GM12878 (cell line): ENCODE measurements at regions not wholly inside any gene's neighbourhood (a gene's known extent, or its start where the extent isn't known, plus 50 kb on each side); places are given as distances from the start of the nearest gene placed in this dataset.

Source experiments
- ATAC-seq: fragments of 200-7000 bp; cut with Tn5 transposase; 3 replicates; pipeline ENCODE4 v1.9.1; 2020; ENCODE audit warnings: mild to moderate bottlenecking, moderate library complexity
- BruUV-seq: library from RNA; stranded (reverse); fragments of 400-500 nt; replicated peaks from 2 replicates; lab custom pipeline; 2021; lab: Mats Ljungman, UMichigan
- CTCF ChIA-PET: fragments of 300-600 bp; sonication (Branson Sonifier 250); formaldehyde crosslinking; extraction: SDS; loops from one replicate; lab custom pipeline; 2021; ENCODE audit warnings: inconsistent platforms; lab: Yijun Ruan, JAX
- POLR2A ChIA-PET: fragments of 350-600 bp; formaldehyde crosslinking; extraction: SDS; loops from one replicate; lab custom pipeline; 2021; ENCODE audit warnings: inconsistent platforms; lab: Charles Lee
- RAD21 ChIA-PET: fragments of 300-600 bp; sonication (Branson Sonifier 250); formaldehyde crosslinking; loops from one replicate; lab custom pipeline; 2023; ENCODE audit warnings: antibody characterized with exemption; ENCODE audit not compliant: unreplicated experiment; lab: Charles Lee
- SMC1A ChIA-PET: fragments of 300-600 bp; sonication (Branson Sonifier 250); formaldehyde crosslinking; loops from one replicate; lab custom pipeline; 2023; ENCODE audit not compliant: unreplicated experiment, uncharacterized antibody; lab: Charles Lee
- DNase-seq: peaks from one replicate; pipeline ENCODE4 v3.0.0-alpha.2; 2011; ENCODE audit warnings: low read depth, low spot score
- FAIRE-seq: peaks from 3 replicates; lab custom pipeline; 2011; peaks lifted over from hg19 to GRCh38; lab: Jason Lieb, UNC
- H2AFZ ChIP-seq: 2 replicates; pipeline ENCODE4 v1.6.0; 2011; ENCODE audit warnings: low read depth, low read length, control low read depth; ENCODE audit not compliant: control insufficient read depth
- H3K27ac ChIP-seq: 2 replicates; pipeline ENCODE4 v1.5.1; 2011; ENCODE audit warnings: control low read depth; ENCODE audit not compliant: control insufficient read depth, insufficient read depth
- H3K27me3 ChIP-seq, 2 experiments: replicated peaks in 1 of 2; 2 replicates each; pipeline versions ENCODE4 v1.6.0 to v1.6.1; 2011; ENCODE audit warnings: low read length in 1 of 2; ENCODE audit not compliant: control insufficient read depth in 2 of 2, insufficient read depth in 2 of 2
- H3K36me3 ChIP-seq, 2 experiments: 2 replicates each; pipeline ENCODE4 v1.5.1; 2011; ENCODE audit warnings: low read length in 1 of 2; ENCODE audit not compliant: control insufficient read depth in 2 of 2, insufficient read depth in 2 of 2
- H3K4me1 ChIP-seq: 2 replicates; pipeline ENCODE4 v1.6.1; 2011; ENCODE audit warnings: mild to moderate bottlenecking, low read length, moderate library complexity, mixed read lengths; ENCODE audit not compliant: control insufficient read depth, insufficient read depth
- H3K4me2 ChIP-seq: 2 replicates; pipeline ENCODE4 v1.6.0; 2011; ENCODE audit warnings: control low read depth; ENCODE audit not compliant: control insufficient read depth, insufficient read depth
- H3K4me3 ChIP-seq: fragments of 200-600 bp; sonication (generic); 2 replicates; pipeline ENCODE4 v1.5.1; 2016
- H3K79me2 ChIP-seq: 2 replicates; pipeline ENCODE4 v1.6.0; 2011; ENCODE audit warnings: low read length; ENCODE audit not compliant: control insufficient read depth, insufficient read depth
- H3K9ac ChIP-seq: 2 replicates; pipeline ENCODE4 v1.8.0; 2011; ENCODE audit warnings: low read length, control low read depth, mixed read lengths; ENCODE audit not compliant: control insufficient read depth, insufficient read depth
- H3K9me3 ChIP-seq: replicated peaks from 3 replicates; pipeline ENCODE4 v1.5.1; 2011; ENCODE audit warnings: mild to moderate bottlenecking, low read length; ENCODE audit not compliant: control insufficient read depth, insufficient read depth
- H4K20me1 ChIP-seq: 2 replicates; pipeline ENCODE4 v1.6.0; 2011; ENCODE audit not compliant: control insufficient read depth, insufficient read depth
- ATF3 ChIP-seq: IDR thresholded peaks from 2 replicates; pipeline ENCODE4 v1.6.1; 2011; ENCODE audit warnings: low read depth, mild to moderate bottlenecking, low read length, moderate library complexity, borderline replicate concordance; ENCODE audit errors: extremely low read depth
- BACH1 ChIP-seq: fragments of 450-650 bp; IDR thresholded peaks from 2 replicates; pipeline ENCODE4 v1.6.1; 2017; ENCODE audit warnings: mild to moderate bottlenecking, borderline replicate concordance
- BCL11A ChIP-seq: IDR thresholded peaks from 2 replicates; pipeline ENCODE4 v1.6.1; 2011; ENCODE audit warnings: low read depth, low read length
- CEBPZ ChIP-seq: fragments of 150-350 bp; IDR thresholded peaks from 2 replicates; pipeline ENCODE4 v1.6.1; 2016; ENCODE audit warnings: low read depth, low read length
- GATAD2B ChIP-seq: fragments of 450-650 bp; conservative IDR thresholded peaks from 2 replicates; pipeline ENCODE4 v1.6.1; 2017; ENCODE audit warnings: low read depth, mild to moderate bottlenecking, moderate library complexity
- IKZF1 ChIP-seq: fragments of 450-650 bp; conservative IDR thresholded peaks from 2 replicates; pipeline ENCODE4 v1.6.1; 2017; ENCODE audit warnings: antibody characterized with exemption, mild to moderate bottlenecking
- PAX5 ChIP-seq: IDR thresholded peaks from 2 replicates; pipeline ENCODE4 v1.6.1; 2011; ENCODE audit warnings: low read depth, low read length, borderline replicate concordance
- PRDM15 ChIP-seq: fragments of 450-650 bp; formaldehyde crosslinking; IDR thresholded peaks from 2 replicates; pipeline ENCODE4 v1.4.0; 2020; ENCODE audit warnings: mild to moderate bottlenecking, moderate library complexity
- RB1 ChIP-seq: fragments of 450-650 bp; formaldehyde crosslinking; IDR thresholded peaks from 2 replicates; pipeline ENCODE4 v1.6.1; 2017; ENCODE audit warnings: mild to moderate bottlenecking, borderline replicate concordance
- STAT3 ChIP-seq: IDR thresholded peaks from 2 replicates; pipeline ENCODE4 v1.6.1; 2011; ENCODE audit warnings: low read depth, low read length, improper control_type of control experiment
- ZNF207 ChIP-seq: fragments of 450-650 bp; IDR thresholded peaks from 2 replicates; pipeline ENCODE4 v1.6.1; 2014; ENCODE audit warnings: antibody characterized with exemption, mild to moderate bottlenecking, borderline replicate concordance
- ZNF687 ChIP-seq: fragments of 450-650 bp; IDR thresholded peaks from 2 replicates; pipeline ENCODE4 v1.6.1; 2017; ENCODE audit warnings: mild to moderate bottlenecking, moderate library complexity
- in situ Hi-C: fragments of 300-500 bp; cut with MboI; formaldehyde crosslinking; loops from 9 replicates; pipeline ENCODE4 v1.14.3; 2018; ENCODE audit warnings: mixed read lengths
- intact Hi-C: fragments of 100-400 bp; cut with micrococcal nuclease; formaldehyde crosslinking; loops from one replicate; pipeline ENCODE4 v1.14.2; 2022; ENCODE audit not compliant: unreplicated experiment

GRCh38 chr17:31738996-31739699, 119.9 kb downstream of the COPRS start (continued):
- TF ChIP-seq ATF3 (no peak), IKZF1 (no peak), RB1 (no peak), ZNF687 (no peak), BCL11A (no peak), GATAD2B (no peak), BACH1 (no peak)

GRCh38 chr17:31738488-31738887, 120.6 kb downstream of the COPRS start:
- in situ Hi-C loops, result no loop called here
- Histone ChIP-seq H3K36me3 (no peaks in the 10 kb centered on the region), H2AFZ (no peak overlapping the region), H3K4me3 (no peak overlapping the region), H4K20me1 (no peaks in the 10 kb centered on the region), H3K9me3 (no peaks in the 10 kb centered on the region), H3K4me1 (no peaks in the 10 kb centered on the region), H3K9ac (no peak overlapping the region), H3K4me2 (no peak overlapping the region), H3K79me2 (no peaks in the 10 kb centered on the region), H3K27ac (no peak overlapping the region), H3K27me3 (no peaks in the 10 kb centered on the region; a peak in 1 of 4 replicates)
- no peak for FAIRE-seq
- BruUV-seq, result no TSS peak
- RAD21 ChIA-PET, result no interaction called here
- CTCF ChIA-PET, result no interaction called here
- intact Hi-C loops, result no loop called here
- ATAC-seq, result no peak
- POLR2A ChIA-PET, result no interaction called here
- no peak for DNase-seq
- SMC1A ChIA-PET, result interaction anchor here (1.1 to 1.6 kb wide), 2 partner anchors 26 to 46 kb away, joined by 3 to 4 read pairs; no protein-coding TSS in a partner anchor
- TF ChIP-seq PAX5 (no peak), ZNF207 (no peak), STAT3 (no peak), CEBPZ (no peak), PRDM15 (CRISPR knock-in tag) (no peak)
